NB4 (cell line): ENCODE measurements at regions not wholly inside any gene's neighbourhood (a gene's known extent, or its start where the extent isn't known, plus 50 kb on each side); places are given as distances from the start of the nearest gene placed in this dataset.

Experiments used
- DNase-seq: peaks from one replicate; pipeline ENCODE4 v3.0.0; 2010; ENCODE audit warnings: low read depth
- H3K4me3 ChIP-seq: one replicate; pipeline ENCODE4 v1.5.1; 2011; ENCODE audit warnings: mild to moderate bottlenecking, low read depth, low read length, moderate library complexity
- MYC ChIP-seq: IDR thresholded peaks from 2 replicates; pipeline ENCODE4 v1.6.1; 2011; ENCODE audit warnings: low read depth, low read length
- POLR2A ChIP-seq: IDR thresholded peaks from 2 replicates; pipeline ENCODE4 v1.6.1; 2011; ENCODE audit warnings: mild to moderate bottlenecking; ENCODE audit not compliant: insufficient read length; ENCODE audit errors: extremely low read depth
- TF ChIP-seq, protein P1 (sequence below): IDR thresholded peaks from 2 replicates; pipeline ENCODE4 v1.6.1; 2011; ENCODE audit warnings: low read depth, low read length
- TF ChIP-seq, protein P2 (sequence below): IDR thresholded peaks from one replicate; pipeline ENCODE4 v1.5.1; 2012; ENCODE audit warnings: low read depth, low read length

DNA sequence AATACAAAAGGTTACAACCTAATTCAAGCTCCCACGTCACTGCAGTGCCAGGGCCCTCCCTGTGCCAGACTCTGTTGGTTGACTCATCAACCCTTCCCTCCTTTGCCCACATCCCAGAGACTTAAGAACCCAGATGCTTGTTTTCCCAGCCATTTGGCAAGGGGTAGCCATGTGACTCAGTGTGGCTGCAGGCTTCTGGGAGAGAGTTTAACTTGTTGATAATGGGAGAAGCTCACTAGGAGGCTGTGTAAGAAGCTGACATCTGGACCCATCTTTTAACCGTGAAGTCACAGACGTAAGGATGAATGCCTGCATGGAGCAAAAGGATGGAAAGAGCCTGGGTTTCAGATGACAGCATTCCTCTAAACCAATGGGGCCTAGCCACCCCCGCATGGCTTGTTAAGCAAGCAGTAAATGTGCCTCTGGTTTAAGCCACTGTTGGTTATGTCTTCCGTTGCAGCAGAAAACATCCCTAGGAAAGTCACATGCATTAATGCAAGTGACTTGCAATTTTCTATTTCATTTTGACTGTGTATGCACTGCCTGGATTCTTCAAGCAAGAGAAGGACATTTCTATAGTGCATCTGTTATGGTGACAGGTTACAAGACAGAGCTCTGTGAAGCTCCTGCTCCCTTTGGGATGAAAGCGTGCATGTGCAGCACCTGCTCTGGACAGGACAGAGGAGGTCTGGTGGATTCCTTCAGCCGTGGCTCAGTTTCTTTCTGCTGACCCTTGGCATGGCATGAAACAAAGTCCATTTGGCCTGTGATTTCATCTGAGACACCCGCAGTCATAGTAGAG lies 57.5 kb upstream of the CREB5 start:
- DNase-seq, result no peak
- TF ChIP-seq, protein P1, sequence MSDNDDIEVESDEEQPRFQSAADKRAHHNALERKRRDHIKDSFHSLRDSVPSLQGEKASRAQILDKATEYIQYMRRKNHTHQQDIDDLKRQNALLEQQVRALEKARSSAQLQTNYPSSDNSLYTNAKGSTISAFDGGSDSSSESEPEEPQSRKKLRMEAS, result no peak
- TF ChIP-seq MYC (no peak), POLR2A (no peak)
- TF ChIP-seq, protein P2, sequence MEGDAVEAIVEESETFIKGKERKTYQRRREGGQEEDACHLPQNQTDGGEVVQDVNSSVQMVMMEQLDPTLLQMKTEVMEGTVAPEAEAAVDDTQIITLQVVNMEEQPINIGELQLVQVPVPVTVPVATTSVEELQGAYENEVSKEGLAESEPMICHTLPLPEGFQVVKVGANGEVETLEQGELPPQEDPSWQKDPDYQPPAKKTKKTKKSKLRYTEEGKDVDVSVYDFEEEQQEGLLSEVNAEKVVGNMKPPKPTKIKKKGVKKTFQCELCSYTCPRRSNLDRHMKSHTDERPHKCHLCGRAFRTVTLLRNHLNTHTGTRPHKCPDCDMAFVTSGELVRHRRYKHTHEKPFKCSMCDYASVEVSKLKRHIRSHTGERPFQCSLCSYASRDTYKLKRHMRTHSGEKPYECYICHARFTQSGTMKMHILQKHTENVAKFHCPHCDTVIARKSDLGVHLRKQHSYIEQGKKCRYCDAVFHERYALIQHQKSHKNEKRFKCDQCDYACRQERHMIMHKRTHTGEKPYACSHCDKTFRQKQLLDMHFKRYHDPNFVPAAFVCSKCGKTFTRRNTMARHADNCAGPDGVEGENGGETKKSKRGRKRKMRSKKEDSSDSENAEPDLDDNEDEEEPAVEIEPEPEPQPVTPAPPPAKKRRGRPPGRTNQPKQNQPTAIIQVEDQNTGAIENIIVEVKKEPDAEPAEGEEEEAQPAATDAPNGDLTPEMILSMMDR, result no peak
- no peak overlapping the region for H3K4me3 ChIP-seq

DNA sequence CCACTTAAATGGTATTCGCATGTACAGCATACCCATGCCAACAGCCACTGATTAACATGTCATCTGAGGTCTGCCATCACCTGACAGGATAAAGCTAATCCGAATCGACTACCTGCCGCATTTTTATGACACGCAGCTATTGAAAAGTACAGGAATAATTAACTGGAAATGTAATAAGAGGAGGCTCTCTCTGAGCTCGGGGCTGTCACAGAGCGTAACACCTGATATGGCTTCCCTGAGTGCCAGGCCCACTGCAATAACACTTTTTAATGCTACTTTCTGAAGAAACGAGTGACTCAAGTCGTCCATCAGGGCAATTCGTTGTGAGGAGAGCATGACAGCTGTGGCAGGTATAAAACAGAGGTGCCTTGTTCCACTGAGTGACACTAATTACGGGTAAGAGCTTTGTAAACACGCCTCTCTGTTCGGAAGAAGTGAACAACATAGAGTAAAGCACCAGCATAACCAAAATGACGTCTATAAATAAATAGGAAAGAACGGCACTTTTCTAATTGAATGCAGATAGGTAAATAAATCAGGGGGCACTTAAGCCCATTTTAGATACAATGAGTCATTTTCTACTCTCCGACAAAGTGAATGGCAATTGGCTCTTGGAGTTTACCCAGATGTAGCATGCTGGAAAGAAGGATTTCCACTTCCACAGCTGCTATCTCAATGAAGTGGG lies 56.5 kb upstream of the CREB5 start:
- TF ChIP-seq POLR2A, result no peak
- TF ChIP-seq, protein P1, result no peak
- TF ChIP-seq, protein P2, result no peak
- TF ChIP-seq MYC, result no peak
- no peak overlapping the region for H3K4me3 ChIP-seq
- DNase-seq, result no peak

DNA sequence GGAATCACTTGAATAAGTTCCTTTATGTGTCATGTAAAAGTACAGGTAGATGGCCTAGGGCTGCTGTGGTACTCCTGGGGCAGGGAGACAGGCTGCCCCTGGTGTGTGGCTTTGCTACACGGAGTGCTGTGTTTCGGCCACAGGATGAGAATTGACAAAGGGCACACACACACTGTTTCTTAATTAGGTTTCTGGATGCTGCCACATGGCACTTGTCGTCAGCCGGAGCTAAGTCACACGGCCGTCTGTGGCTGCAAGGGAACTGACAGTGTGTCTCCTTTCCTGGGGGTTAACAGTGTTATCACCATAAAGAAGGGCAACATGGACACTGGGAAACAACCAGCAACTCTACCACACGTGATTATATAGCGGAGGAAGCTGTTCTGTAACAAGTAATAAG lies 55.7 kb upstream of the CREB5 start:
- DNase-seq, result no peak
- H3K4me3 ChIP-seq, result no peak overlapping the region
- TF ChIP-seq MYC, result no peak
- TF ChIP-seq, protein P1, result no peak
- TF ChIP-seq, protein P2, result no peak
- TF ChIP-seq POLR2A, result no peak

DNA sequence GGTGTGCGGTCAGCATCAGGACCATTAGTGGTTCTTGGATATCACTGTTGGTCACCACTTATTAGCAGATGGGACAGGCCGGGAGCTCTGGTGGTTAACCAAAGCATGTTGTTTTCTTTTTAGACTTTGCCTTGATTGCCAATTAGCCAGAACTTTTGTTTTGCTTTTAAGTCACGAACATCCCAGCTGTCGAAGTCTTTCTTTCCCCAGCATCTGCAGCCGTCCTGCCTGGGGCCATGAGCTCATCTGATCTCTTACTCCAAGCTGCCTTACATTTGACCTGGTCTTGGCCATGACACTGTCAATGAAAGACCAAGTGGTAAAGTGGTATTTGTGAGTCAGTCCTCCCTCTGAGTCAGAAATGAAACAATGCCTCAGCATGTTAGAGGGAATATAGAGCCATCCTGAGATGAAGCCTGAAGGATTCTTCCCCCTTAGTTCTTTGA lies 53.9 kb upstream of the CREB5 start:
- H3K4me3 ChIP-seq, result no peak overlapping the region
- no peak for DNase-seq
- no peak for TF ChIP-seq POLR2A
- TF ChIP-seq, protein P2, result no peak
- TF ChIP-seq, protein P1, result no peak
- TF ChIP-seq MYC, result no peak

DNA sequence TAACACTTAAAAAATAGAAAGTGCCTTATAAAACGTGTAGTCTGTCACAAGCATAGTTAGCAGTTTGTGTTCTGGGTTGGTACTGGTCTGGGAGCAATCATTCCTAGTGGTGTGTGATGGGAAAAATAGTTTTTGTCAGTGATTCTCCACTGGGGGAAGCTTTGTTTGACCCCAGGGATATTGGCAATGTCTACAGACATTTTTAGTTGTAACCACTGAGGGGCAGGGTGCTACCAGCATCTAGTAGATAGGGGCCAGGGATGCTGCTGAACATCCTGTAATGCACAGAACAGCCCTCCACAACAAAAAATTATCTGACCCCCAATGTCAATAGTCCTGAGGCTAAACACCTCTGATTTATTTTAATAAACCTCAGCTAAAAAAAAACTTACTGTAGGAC lies 51.6 kb upstream of the CREB5 start:
- TF ChIP-seq, protein P2, result no peak
- TF ChIP-seq POLR2A (no peak), MYC (no peak)
- TF ChIP-seq, protein P1, result no peak
- H3K4me3 ChIP-seq, result no peak overlapping the region
- DNase-seq, result no peak
